Renal cortical epithelial cell (primary cell): ENCODE measurements at regions not wholly inside any gene's neighbourhood (a gene's known extent, or its start where the extent isn't known, plus 50 kb on each side); places are given as distances from the start of the nearest gene placed in this dataset.
"Not testable (repeated sequence)": the region's sequence is repeated elsewhere in the genome, so short reads cannot be mapped to it uniquely, and the experiment has no call there.

Experiments
- DNase-seq: peaks from one replicate; pipeline ENCODE4 v3.0.0-alpha.2; 2011; ENCODE audit warnings: low read depth

GRCh38 chr22:22193923-22194322 is 50.7 kb upstream of the VPREB1 start:
- no peak for DNase-seq

GRCh38 chr22:22193462-22193861 is 51.1 kb upstream of the VPREB1 start:
- not testable (repeated sequence) for DNase-seq

GRCh38 chr22:22193006-22193405 is 51.6 kb upstream of the VPREB1 start:
- not testable (repeated sequence) for DNase-seq

- DNase-seq: not testable (repeated sequence)
These were observed 54.8 kb upstream of the VPREB1 start for GRCh38 chr22:22189796-22190195.

GRCh38 chr22:22187863-22188262 is 56.7 kb upstream of the VPREB1 start:
- not testable (repeated sequence) for DNase-seq

- no peak for DNase-seq
These were observed 57.3 kb upstream of the VPREB1 start for GRCh38 chr22:22187299-22187698.

- DNase-seq: no peak
These were observed 58.6 kb upstream of the VPREB1 start for GRCh38 chr22:22185844-22186499.

GRCh38 chr22:22185217-22185616 is 59.4 kb upstream of the VPREB1 start:
- no peak for DNase-seq

GRCh38 chr22:22184277-22184807 is 60.2 kb upstream of the VPREB1 start:
- no peak for DNase-seq

GRCh38 chr22:22182990-22183264 is 61.7 kb upstream of the VPREB1 start:
- DNase-seq: no peak

GRCh38 chr22:22182218-22182989 is 62.2 kb upstream of the VPREB1 start:
- no peak for DNase-seq

- peak; percentile 94 for DNase-seq
These were observed 63.2 kb upstream of the VPREB1 start for GRCh38 chr22:22181341-22181850.

GRCh38 chr22:22180738-22181285 is 63.8 kb upstream of the VPREB1 start:
- peak; percentile 67 for DNase-seq

- no peak for DNase-seq
These were observed 64.7 kb upstream of the VPREB1 start for GRCh38 chr22:22179858-22180257.

GRCh38 chr22:22178992-22179391 is 65.6 kb upstream of the VPREB1 start:
- DNase-seq: no peak

GRCh38 chr22:22178355-22178965 is 66.1 kb upstream of the VPREB1 start:
- DNase-seq: no peak

- DNase-seq: no peak
These were observed 67.5 kb upstream of the VPREB1 start for GRCh38 chr22:22176929-22177616.

GRCh38 chr22:22172896-22173628 is 71.5 kb upstream of the VPREB1 start:
- DNase-seq: not testable (repeated sequence)

GRCh38 chr22:22171357-22172218 is 73.0 kb upstream of the VPREB1 start:
- peak; percentile 15 for DNase-seq

GRCh38 chr22:22169923-22170322 is 74.7 kb upstream of the VPREB1 start:
- DNase-seq: no peak
